ENCODE measurements at regions not wholly inside any gene's neighbourhood (a gene's known extent, or its start where the extent isn't known, plus 50 kb on each side); places are given as distances from the start of the nearest gene placed in this dataset.

DNA sequence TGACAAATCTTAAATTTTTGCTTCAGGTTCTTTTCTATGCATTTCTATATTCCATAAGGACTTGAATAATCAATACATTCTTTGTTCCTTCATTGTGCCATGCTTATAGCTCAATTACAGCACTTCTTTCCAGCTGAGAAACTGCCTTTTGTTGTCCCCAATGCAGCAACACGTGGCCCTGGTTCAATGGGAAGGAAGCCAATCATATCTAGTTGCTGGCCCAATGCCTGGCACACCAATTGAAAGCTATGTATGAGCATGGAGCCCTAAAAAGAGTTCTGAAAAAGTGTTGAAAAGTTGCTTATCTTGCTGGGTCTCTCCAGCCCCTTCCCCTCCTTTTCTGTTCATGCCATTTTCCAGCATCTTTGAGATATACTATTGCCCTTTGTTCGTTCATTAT, 448.0 kb upstream of the FAT3 start:
- Histone ChIP-seq H3K4me3 (ENCODE audit: low read length in 2 of 2) (no peak overlapping the region), H3K27ac (ENCODE audit: low read length) (no peak overlapping the region), H3K9ac (ENCODE audit: low read length in 2 of 2) (no peak overlapping the region), H3K36me3 (ENCODE audit: control insufficient read depth in 2 of 2, insufficient read depth in 2 of 2, low read length in 2 of 2) (no peaks in the 10 kb centered on the region), H3K27me3 (ENCODE audit: control insufficient read depth in 1 of 2, insufficient read depth in 2 of 2, low read length in 2 of 2) (no peaks in the 10 kb centered on the region), H3K4me1 (ENCODE audit: control insufficient read depth, insufficient read depth, low read length) (no peaks in the 10 kb centered on the region), H3K9me3 (ENCODE audit: control insufficient read depth in 2 of 2, low read length in 2 of 2) (no peaks in the 10 kb centered on the region)

- Histone ChIP-seq H3K36me3 (ENCODE audit: control insufficient read depth in 2 of 2, insufficient read depth in 2 of 2, low read length in 2 of 2) (no peaks in the 10 kb centered on the region), H3K4me1 (ENCODE audit: control insufficient read depth, insufficient read depth, low read length) (no peaks in the 10 kb centered on the region), H3K27ac (ENCODE audit: low read length) (no peak overlapping the region), H3K9ac (ENCODE audit: low read length in 2 of 2) (no peak overlapping the region), H3K4me3 (ENCODE audit: low read length in 2 of 2) (no peak overlapping the region), H3K9me3 (ENCODE audit: control insufficient read depth in 2 of 2, low read length in 2 of 2) (no peaks in the 10 kb centered on the region), H3K27me3 (ENCODE audit: control insufficient read depth in 1 of 2, insufficient read depth in 2 of 2, low read length in 2 of 2) (no peaks in the 10 kb centered on the region)
Measured at GRCh38 chr11:91773090-91773489, 451.5 kb upstream of the FAT3 start.

DNA sequence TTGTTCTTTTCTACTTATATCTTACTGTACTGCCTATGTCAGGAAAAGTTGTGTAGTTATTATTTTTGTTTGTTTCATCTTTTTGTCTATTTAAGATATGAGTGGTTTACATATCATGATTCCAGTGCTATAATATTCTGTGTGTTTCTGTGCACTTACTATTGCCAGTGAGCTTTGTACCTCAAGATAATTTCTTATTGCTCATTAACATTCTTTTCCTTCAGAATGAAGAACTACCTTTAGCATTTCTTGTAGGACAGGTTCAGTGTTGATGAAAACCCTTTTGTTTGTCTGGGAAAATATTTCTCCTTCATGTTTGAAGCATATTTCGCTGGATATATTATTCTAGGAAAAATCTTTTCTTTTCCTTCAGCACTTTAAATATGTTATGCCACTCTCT, 452.7 kb upstream of the FAT3 start:
- Histone ChIP-seq H3K27me3 (ENCODE audit: control insufficient read depth in 1 of 2, insufficient read depth in 2 of 2, low read length in 2 of 2) (no peaks in the 10 kb centered on the region), H3K4me1 (ENCODE audit: control insufficient read depth, insufficient read depth, low read length) (no peaks in the 10 kb centered on the region), H3K9ac (ENCODE audit: low read length in 2 of 2) (no peak overlapping the region), H3K27ac (ENCODE audit: low read length) (no peak overlapping the region), H3K36me3 (ENCODE audit: control insufficient read depth in 2 of 2, insufficient read depth in 2 of 2, low read length in 2 of 2) (no peaks in the 10 kb centered on the region), H3K4me3 (ENCODE audit: low read length in 2 of 2) (no peak overlapping the region), H3K9me3 (ENCODE audit: control insufficient read depth in 2 of 2, low read length in 2 of 2) (no peaks in the 10 kb centered on the region)

GRCh38 chr11:91768783-91769182, 455.8 kb upstream of the FAT3 start:
- Histone ChIP-seq H3K36me3 (ENCODE audit: control insufficient read depth in 2 of 2, insufficient read depth in 2 of 2, low read length in 2 of 2) (no peaks in the 10 kb centered on the region), H3K27me3 (ENCODE audit: control insufficient read depth in 1 of 2, insufficient read depth in 2 of 2, low read length in 2 of 2) (no peaks in the 10 kb centered on the region), H3K9ac (ENCODE audit: low read length in 2 of 2) (no peak overlapping the region), H3K9me3 (ENCODE audit: control insufficient read depth in 2 of 2, low read length in 2 of 2) (no peaks in the 10 kb centered on the region), H3K27ac (ENCODE audit: low read length) (no peak overlapping the region), H3K4me3 (ENCODE audit: low read length in 2 of 2) (no peak overlapping the region), H3K4me1 (ENCODE audit: control insufficient read depth, insufficient read depth, low read length) (no peaks in the 10 kb centered on the region)

DNA sequence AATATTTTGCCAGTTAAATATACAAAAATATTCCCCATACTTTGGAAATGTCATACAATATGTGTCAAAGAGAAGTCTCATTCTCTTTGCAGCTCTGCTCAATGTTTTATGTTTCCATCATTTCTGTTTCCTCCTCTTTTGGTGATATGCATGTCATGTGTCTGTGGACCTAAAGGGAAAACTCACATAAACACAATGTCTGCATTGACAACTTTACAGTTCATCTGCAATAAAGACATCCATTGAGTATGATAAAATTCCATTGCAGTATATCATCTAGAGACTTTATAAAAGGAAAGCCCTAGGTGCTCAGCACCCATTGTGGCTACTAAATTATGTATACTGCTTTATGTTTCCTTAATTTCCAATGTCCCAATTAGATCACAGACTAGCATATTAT, 461.3 kb upstream of the FAT3 start:
- no peaks in the 10 kb centered on the region for H3K36me3 ChIP-seq (ENCODE audit: control insufficient read depth in 2 of 2, insufficient read depth in 2 of 2, low read length in 2 of 2)
- no peak overlapping the region for H3K27ac ChIP-seq (ENCODE audit: low read length)
- no peaks in the 10 kb centered on the region for H3K9me3 ChIP-seq (ENCODE audit: control insufficient read depth in 2 of 2, low read length in 2 of 2)
- no peaks in the 10 kb centered on the region for H3K27me3 ChIP-seq (ENCODE audit: control insufficient read depth in 1 of 2, insufficient read depth in 2 of 2, low read length in 2 of 2)
- no peak overlapping the region for H3K4me3 ChIP-seq (ENCODE audit: low read length in 2 of 2)
- no peaks in the 10 kb centered on the region for H3K4me1 ChIP-seq (ENCODE audit: control insufficient read depth, insufficient read depth, low read length)
- no peak overlapping the region for H3K9ac ChIP-seq (ENCODE audit: low read length in 2 of 2)

DNA sequence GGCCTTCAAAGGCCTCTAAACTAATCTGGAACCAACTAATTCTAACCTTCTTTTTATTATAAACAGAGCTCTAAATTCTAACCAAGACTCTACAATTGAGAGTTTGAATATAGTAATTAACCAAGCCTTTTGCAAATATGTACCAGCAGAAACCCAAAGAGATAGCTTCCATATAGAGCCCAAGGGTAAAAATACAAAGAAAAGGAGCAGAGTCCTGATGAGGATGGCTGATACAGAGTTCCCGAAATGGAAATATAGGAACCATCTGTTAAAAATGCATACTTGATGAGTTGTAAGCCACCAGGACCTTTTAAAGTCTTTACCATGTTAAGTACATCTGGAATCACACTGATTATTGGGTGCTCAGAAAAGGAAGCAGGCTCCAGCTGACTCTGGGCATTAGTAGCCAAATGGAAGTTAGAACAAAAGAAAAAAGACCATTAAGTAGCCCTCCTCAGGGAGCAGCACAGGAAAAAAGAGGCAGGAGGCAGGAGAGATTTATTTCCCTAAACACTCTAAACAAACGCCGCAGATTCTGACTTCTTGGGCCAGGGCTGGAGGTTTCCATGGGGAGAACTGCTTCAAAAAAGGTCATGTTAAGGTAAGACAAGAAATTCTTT, 463.1 kb upstream of the FAT3 start:
- no peaks in the 10 kb centered on the region for H3K36me3 ChIP-seq (ENCODE audit: control insufficient read depth in 2 of 2, insufficient read depth in 2 of 2, low read length in 2 of 2)
- H3K27me3 ChIP-seq (ENCODE audit: control insufficient read depth in 1 of 2, insufficient read depth in 2 of 2, low read length in 2 of 2), result no peaks in the 10 kb centered on the region
- H3K4me1 ChIP-seq (ENCODE audit: control insufficient read depth, insufficient read depth, low read length), result no peaks in the 10 kb centered on the region
- H3K9me3 ChIP-seq (ENCODE audit: control insufficient read depth in 2 of 2, low read length in 2 of 2), result no peaks in the 10 kb centered on the region
- H3K9ac ChIP-seq (ENCODE audit: low read length in 2 of 2), result no peak overlapping the region
- H3K27ac ChIP-seq (ENCODE audit: low read length), result no peak overlapping the region
- H3K4me3 ChIP-seq (ENCODE audit: low read length in 2 of 2), result no peak overlapping the region

GRCh38 chr11:91756829-91757480, 467.7 kb upstream of the FAT3 start:
- H3K27me3 ChIP-seq (ENCODE audit: control insufficient read depth in 1 of 2, insufficient read depth in 2 of 2, low read length in 2 of 2), result no peaks in the 10 kb centered on the region
- no peak overlapping the region for H3K27ac ChIP-seq (ENCODE audit: low read length)
- H3K4me1 ChIP-seq (ENCODE audit: control insufficient read depth, insufficient read depth, low read length), result no peaks in the 10 kb centered on the region
- no peaks in the 10 kb centered on the region for H3K36me3 ChIP-seq (ENCODE audit: control insufficient read depth in 2 of 2, insufficient read depth in 2 of 2, low read length in 2 of 2)
- no peaks in the 10 kb centered on the region for H3K9me3 ChIP-seq (ENCODE audit: control insufficient read depth in 2 of 2, low read length in 2 of 2)
- no peak overlapping the region for H3K9ac ChIP-seq (ENCODE audit: low read length in 2 of 2)
- no peak overlapping the region for H3K4me3 ChIP-seq (ENCODE audit: low read length in 2 of 2)

DNA sequence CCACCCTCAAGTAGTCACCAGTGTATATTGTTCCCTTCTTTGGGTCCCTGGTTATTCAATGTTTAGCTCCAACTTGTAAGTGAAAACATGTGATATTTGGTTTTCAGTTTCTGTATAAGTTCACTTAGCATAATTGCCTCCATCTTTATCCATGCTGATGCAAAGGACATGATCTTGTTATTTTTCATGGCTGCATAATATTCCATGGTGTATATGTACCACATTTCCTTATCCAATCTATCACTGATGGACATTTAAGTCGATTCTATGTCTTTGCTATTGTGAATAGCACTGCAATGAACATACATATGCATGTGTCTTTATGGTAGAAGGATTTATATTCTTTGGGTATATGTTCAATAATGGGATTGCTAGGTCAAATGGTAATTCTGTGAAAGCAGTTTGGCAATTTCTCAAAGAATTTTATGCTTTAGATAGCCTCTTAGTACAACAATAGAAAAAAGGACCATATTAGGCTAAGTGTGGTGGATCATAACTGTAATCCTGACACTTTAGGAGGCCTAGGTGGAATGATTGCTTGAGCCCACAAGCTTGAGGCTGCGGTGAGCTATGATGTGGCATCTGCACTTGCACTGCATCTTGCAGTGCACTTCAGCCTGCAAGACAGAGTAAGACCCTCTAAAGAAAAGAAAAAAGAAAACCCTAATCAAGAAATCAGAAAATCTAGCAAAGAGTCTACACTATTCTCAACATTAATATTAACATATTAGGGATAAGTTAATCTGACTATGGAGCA, 468.5 kb upstream of the FAT3 start:
- no peak overlapping the region for H3K4me3 ChIP-seq (ENCODE audit: low read length in 2 of 2)
- no peaks in the 10 kb centered on the region for H3K27me3 ChIP-seq (ENCODE audit: control insufficient read depth in 1 of 2, insufficient read depth in 2 of 2, low read length in 2 of 2)
- H3K4me1 ChIP-seq (ENCODE audit: control insufficient read depth, insufficient read depth, low read length), result no peaks in the 10 kb centered on the region
- H3K9me3 ChIP-seq (ENCODE audit: control insufficient read depth in 2 of 2, low read length in 2 of 2), result no peaks in the 10 kb centered on the region
- H3K27ac ChIP-seq (ENCODE audit: low read length), result no peak overlapping the region
- no peaks in the 10 kb centered on the region for H3K36me3 ChIP-seq (ENCODE audit: control insufficient read depth in 2 of 2, insufficient read depth in 2 of 2, low read length in 2 of 2)
- H3K9ac ChIP-seq (ENCODE audit: low read length in 2 of 2), result no peak overlapping the region

- no peak overlapping the region for H3K4me3 ChIP-seq (ENCODE audit: low read length in 2 of 2)
- H3K27ac ChIP-seq (ENCODE audit: low read length), result no peak overlapping the region
- no peaks in the 10 kb centered on the region for H3K9me3 ChIP-seq (ENCODE audit: control insufficient read depth in 2 of 2, low read length in 2 of 2)
- H3K36me3 ChIP-seq (ENCODE audit: control insufficient read depth in 2 of 2, insufficient read depth in 2 of 2, low read length in 2 of 2), result no peaks in the 10 kb centered on the region
- H3K27me3 ChIP-seq (ENCODE audit: control insufficient read depth in 1 of 2, insufficient read depth in 2 of 2, low read length in 2 of 2), result no peaks in the 10 kb centered on the region
- H3K4me1 ChIP-seq (ENCODE audit: control insufficient read depth, insufficient read depth, low read length), result no peaks in the 10 kb centered on the region
- H3K9ac ChIP-seq (ENCODE audit: low read length in 2 of 2), result no peak overlapping the region
Measured at GRCh38 chr11:91755526-91755925, 469.1 kb upstream of the FAT3 start.

- H3K9me3 ChIP-seq (ENCODE audit: control insufficient read depth in 2 of 2, low read length in 2 of 2), result no peaks in the 10 kb centered on the region
- H3K9ac ChIP-seq (ENCODE audit: low read length in 2 of 2), result no peak overlapping the region
- H3K4me3 ChIP-seq (ENCODE audit: low read length in 2 of 2), result no peak overlapping the region
- H3K4me1 ChIP-seq (ENCODE audit: control insufficient read depth, insufficient read depth, low read length), result no peaks in the 10 kb centered on the region
- H3K27ac ChIP-seq (ENCODE audit: low read length), result no peak overlapping the region
- H3K27me3 ChIP-seq (ENCODE audit: control insufficient read depth in 1 of 2, insufficient read depth in 2 of 2, low read length in 2 of 2), result no peaks in the 10 kb centered on the region
- H3K36me3 ChIP-seq (ENCODE audit: control insufficient read depth in 2 of 2, insufficient read depth in 2 of 2, low read length in 2 of 2), result no peaks in the 10 kb centered on the region
Measured at GRCh38 chr11:91749251-91749650, 475.4 kb upstream of the FAT3 start.

- Histone ChIP-seq H3K4me3 (ENCODE audit: low read length in 2 of 2) (no peak overlapping the region), H3K36me3 (ENCODE audit: control insufficient read depth in 2 of 2, insufficient read depth in 2 of 2, low read length in 2 of 2) (no peaks in the 10 kb centered on the region), H3K9me3 (ENCODE audit: control insufficient read depth in 2 of 2, low read length in 2 of 2) (no peaks in the 10 kb centered on the region), H3K9ac (ENCODE audit: low read length in 2 of 2) (no peak overlapping the region), H3K4me1 (ENCODE audit: control insufficient read depth, insufficient read depth, low read length) (no peaks in the 10 kb centered on the region), H3K27me3 (ENCODE audit: control insufficient read depth in 1 of 2, insufficient read depth in 2 of 2, low read length in 2 of 2) (no peaks in the 10 kb centered on the region), H3K27ac (ENCODE audit: low read length) (no peak overlapping the region)
Measured at GRCh38 chr11:91742155-91742554, 482.5 kb upstream of the FAT3 start.

Measured in stomach smooth muscle (tissue), 2 donors.